ENCODE measurements at regions not wholly inside any gene's neighbourhood (a gene's known extent, or its start where the extent isn't known, plus 50 kb on each side); places are given as distances from the start of the nearest gene placed in this dataset.

- no peak for DNase-seq
Observed at GRCh38 chr9:126095546-126096190, 231.0 kb upstream of the MVB12B start.

GRCh38 chr9:126096340-126096739 is 230.3 kb upstream of the MVB12B start:
- no peak for DNase-seq

DNA sequence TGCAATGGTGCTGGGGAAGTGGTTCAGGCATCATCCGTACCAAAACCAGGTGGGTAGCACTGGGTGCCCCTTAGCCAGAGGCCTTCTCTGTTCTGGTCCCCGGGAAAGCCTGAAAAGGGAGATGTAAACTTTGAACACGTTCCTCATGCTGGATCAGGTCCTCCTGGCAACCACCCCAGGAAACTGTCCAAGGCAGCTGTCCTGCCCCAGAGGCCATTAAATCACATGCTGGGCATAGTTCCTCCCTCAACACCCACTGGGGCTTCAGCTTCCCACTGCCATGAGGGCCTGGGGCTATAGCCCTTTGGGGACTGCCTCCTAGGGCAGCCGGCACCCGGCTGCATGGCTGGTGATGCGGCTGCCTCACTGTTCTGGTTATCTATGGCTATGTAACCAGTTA is 228.9 kb upstream of the MVB12B start:
- no peak for DNase-seq

- no peak for DNase-seq
Observed at GRCh38 chr9:126106404-126106803, 220.2 kb upstream of the MVB12B start.

- DNase-seq = no peak
Observed at GRCh38 chr9:126107693-126108092, 218.9 kb upstream of the MVB12B start.

DNA sequence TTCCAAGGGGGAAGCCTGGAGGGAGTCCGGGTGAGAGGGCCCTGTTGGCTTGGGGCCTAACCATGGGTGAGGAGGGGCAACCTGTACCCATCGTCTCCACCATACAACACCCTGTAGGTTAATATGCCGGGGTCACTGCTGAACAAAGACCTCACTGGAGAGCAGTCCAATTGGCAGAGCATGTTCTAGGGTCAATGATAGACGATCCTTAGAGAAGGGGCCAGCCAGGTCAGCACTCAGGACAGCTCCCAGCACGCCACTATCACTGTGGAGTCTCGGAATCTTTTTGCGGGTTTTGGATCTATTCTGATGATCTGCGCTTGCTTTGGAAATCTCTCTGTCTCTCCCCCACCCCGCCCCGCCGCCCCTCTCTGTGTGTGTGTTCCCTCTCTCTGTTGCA is 218.4 kb upstream of the MVB12B start:
- DNase-seq = no peak

DNA sequence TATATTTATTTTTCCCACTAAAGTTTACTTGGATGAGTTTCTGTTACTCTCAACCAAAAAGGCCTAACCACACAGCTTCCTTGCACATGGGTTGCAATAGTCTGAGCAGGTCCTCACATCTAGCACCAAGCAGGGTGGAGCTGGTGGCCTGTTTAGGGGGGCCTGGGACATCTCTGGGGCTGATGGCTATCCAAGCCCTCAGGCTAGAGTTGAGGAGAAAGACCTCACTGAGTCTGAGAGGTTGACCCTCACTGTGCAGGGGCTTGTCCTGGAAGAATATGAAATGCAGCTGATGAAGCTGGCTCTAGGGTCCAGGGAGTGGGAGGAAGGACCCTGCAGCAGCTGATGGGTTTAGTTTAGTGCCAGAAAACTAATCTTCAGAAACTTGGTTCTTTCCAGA is 217.1 kb upstream of the MVB12B start:
- DNase-seq = peak; percentile 38

GRCh38 chr9:126111556-126111955 is 215.1 kb upstream of the MVB12B start:
- peak; percentile 25 for DNase-seq

DNA sequence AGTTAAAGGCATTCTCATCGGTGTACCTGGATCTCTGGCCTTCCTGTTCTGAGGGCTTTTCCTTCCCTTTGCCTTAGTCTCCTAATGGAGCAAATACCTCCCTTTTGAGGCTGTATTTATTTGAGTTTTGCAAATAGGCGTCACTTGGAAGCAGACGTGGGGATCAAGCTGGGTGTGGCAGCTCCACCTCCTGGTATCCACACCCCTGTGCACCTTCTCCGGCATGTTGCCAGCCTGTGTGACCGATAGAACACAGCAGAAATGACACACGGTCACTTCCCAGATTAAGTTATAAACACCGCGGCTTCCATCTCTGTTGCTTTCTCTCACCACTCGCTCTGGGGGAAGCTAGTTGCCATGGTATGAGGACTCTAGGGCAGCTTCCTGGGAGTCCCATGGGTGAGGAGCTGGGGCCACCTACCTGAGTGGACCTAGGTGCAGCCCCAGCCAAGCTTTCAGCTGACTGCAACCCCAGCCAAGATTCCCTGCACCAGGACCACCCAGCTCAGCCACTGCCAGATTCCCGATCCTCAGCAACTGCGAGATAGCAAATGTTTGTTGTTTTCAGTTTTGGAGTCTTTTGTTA is 214.4 kb upstream of the MVB12B start:
- peak; percentile 24 for DNase-seq

- DNase-seq = no peak
Observed at GRCh38 chr9:126113176-126113575, 213.5 kb upstream of the MVB12B start.

GRCh38 chr9:126113756-126114408 is 212.7 kb upstream of the MVB12B start:
- peak; percentile 45 for DNase-seq

DNA sequence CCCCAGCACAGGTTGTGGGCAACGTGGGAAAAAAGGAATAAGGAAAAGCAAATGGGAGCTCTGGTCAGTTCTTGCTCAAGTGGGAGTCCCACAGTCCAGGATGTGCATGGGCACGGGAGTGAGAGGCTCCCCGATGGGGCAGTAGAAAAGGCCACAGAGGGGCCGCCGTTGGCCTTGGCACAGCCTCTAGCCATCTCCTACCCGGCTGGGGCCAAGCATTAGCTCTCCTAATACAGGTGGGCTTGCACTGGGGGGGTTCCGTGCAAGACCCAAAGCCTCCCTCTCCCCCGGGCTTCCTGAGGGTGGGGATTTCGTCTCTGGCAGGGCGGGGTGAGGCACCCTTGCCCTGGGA is 212.2 kb upstream of the MVB12B start:
- peak; percentile 37 for DNase-seq

DNA sequence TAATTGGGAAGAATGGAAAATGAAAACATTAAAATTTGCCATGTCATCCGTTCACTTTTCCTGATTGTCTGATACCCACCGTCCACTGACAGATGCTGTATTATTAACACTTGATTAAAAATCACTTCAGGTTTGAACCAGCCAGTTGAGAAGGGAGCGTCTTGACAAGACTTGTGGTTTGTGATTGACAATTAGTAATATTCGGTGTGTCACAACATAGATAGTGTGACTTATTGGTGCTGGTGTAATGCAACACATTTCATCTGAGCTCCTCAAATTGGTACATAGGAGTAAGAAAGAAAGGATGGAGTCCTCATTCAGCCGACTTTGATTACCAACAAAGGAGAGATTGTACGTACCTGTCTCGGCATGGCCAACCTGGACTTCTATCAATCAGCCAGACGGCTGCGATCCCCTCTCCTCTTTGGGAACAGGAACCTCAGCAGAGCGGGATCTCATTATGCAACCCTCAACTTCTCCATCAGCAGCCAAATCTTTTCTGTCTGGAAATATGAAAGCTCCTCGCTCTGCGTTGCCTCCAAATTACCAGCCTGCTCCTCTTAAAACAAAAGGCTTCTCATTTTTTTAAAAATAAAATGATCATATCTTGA is 211.7 kb upstream of the MVB12B start:
- DNase-seq = peak; percentile 27

GRCh38 chr9:126116351-126117157 is 210.1 kb upstream of the MVB12B start:
- peak; percentile 13 for DNase-seq

- DNase-seq = no peak
Observed at GRCh38 chr9:126117158-126117425, 209.5 kb upstream of the MVB12B start.

DNA sequence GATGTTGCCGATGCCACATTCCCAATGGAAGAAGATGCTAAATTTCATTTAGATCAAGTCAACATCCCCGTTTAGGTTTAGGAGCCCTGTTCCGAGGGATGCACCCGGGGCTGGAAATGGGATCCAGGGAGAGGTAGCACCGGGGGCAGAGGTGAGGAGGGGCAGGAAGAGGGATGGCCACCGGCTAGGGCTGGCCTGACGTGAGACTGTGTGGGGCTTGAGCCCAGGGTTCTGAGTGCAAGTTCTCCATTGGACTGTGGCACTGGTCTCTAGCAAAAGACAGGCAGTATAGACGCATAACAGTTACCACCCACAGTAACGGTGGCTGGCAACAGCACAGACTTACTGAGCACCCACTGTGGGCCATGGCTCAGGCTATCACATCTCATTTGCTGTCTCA is 209.0 kb upstream of the MVB12B start:
- no peak for DNase-seq

DNA sequence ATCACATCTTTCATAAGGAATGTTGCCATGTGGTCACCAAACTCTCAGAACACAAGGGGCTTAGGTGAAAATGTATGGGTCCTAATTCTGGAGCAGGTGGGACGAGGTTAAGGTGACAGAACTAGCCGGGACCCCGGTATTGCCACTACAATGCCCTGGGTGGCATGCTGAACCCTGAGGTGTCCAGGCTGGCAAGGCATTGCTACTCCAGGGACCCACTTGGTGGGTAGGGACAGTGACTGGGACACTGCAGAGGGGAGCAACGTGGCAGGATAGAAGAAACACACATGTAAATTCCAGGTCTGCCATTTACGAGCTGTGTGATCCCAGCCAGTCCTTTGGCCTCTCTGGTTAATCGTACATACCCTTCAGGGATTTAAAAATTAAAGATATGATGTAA is 206.9 kb upstream of the MVB12B start:
- no peak for DNase-seq

DNA sequence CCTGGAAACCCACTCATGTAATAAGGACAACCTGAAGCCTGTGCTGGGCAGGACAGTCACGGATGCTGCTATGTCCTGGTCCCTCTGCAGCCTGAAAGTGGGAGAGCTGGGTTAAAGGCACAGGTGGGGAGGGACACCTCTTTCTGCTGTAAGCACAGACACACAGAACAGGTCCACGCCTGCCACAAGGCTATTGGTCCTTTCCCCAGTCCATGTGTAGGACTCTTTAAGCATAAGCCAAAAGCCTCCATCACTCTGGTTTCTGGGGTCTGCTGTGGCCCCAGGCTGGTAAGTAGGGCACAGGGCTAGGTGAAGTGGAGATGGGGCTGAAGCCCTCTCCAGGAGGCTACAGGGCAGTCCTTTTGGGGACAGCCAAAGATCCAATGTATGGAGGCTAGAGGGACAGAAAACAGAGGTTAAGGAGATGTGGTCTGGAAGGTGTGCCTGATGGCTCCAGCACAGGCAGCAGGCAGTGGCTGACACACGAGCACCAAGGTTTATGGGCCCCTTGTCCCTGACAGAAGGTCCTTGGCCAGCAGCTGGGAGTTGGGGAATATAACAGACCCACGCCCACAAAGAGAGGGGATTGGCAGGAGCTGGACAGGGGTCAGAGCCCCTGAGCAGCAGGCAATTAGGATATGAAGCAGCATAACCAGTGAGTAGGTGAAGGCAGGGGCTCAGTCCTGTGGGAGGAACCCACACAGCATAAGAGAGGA is 203.6 kb upstream of the MVB12B start:
- DNase-seq = no peak

DNA sequence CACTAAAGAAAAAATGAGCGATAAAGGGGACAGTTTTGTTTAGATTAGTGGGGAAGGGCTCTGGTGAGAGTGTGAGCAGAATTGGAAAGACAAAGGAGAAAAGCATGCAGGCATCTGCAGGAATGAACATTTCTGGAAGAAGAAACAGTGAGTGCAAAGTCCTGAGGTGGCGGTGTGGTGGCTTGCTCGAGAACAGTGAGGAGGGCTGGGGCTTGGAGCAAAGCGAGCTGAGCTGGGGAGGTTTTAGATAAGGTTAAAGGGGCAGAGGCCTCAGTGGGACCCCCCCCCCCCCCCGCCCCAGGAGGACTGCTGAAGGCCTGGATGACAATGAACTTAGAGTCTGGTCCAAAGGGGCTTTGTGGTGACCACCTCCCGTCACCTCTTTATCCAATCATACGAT is 202.7 kb upstream of the MVB12B start:
- DNase-seq = no peak

DNA sequence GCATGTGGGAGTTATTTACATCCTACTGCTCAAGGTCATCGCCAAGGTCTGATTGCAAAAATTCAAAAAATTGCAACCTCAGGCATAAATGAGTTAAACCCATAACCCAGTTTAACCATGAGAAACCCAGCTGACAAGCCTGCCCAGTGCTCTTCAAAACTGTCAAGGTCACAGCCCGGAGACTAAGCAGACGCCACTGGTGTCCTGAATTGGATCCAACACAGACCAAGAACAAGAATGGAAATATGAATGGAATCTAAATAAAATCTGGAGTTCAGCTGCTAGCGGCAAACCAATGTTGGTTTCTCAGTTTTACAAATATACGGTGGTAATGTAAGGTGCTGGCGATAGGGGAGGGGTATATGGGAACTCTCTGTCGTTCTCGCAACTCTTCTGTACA is 201.5 kb upstream of the MVB12B start:
- no peak for DNase-seq

GRCh38 chr9:126125577-126125976 is 201.1 kb upstream of the MVB12B start:
- no peak for DNase-seq

DNA sequence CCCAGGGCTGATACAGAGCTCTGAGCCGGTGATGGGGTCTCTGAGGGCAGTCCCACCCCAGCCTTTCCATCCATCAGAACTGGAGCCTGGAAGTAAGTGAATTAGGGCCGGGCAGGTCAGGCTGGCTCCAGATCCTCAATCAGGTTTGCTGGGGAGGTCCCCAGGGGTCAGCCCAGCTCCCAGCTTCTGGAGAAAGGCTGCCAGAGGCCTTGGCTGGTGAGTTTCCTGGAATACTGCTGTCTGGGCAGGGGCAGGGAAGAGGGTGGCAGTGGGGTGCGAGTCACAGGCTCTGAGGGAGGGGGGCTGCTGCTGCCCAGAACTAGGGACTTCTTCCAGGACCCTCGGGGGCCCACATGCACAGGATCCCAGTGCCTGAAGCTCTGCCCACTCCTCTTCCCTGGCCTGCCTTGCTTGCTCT is 200.6 kb upstream of the MVB12B start:
- no peak for DNase-seq

- DNase-seq = no peak
Observed at GRCh38 chr9:126126807-126127206, 199.8 kb upstream of the MVB12B start.
